NCI-H1048 (cell line): ENCODE measurements at regions not wholly inside any gene's neighbourhood (a gene's known extent, or its start where the extent isn't known, plus 50 kb on each side); places are given as distances from the start of the nearest gene placed in this dataset.

Experiments used
- DNase-seq: peaks from one replicate; lab custom pipeline; 2025; lab: John Stamatoyannopoulos, UW

- no peak for DNase-seq
Measured at GRCh38 chr5:99724732-99725290, 796.0 kb upstream of the CHD1 start.

DNA sequence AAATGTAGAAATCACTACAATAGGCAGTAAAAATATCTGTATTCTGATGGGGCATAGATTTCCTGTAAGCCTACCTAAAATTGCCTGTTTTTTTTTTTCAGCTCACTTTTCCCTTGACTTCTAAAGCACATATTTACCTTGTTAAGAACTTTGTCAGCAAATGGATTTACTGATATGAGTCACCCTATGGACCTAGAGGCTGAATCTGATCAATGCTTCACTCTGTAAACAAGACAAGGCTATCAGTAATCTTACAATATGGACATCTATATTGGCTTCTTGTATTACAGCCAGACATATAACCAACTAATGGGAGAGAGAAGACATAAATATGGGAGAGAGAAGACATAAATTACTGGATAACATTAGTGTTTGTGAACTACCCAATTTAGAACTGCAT is 792.7 kb upstream of the CHD1 start:
- DNase-seq = no peak

GRCh38 chr5:99715921-99716320 is 787.1 kb upstream of the CHD1 start:
- no peak for DNase-seq

DNA sequence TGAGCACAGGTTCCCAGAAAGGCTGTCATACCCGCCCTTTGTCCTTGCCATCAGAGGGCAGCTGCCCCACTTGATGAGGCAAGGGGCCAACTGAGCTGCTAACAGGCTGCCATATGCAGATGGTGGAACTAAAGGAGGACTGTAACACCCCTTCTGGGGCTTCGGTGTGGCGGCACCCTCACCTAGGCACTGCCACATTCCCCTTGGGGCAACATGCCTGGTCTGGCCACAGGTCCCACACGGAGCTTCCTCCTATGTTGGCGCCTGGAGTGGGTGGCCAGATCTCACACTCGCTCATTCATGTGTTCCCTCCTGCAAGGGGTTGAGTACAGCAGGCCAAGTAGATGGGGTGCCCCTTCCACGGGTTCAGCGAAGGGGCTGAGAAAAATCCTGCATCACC is 777.4 kb upstream of the CHD1 start:
- no peak for DNase-seq

GRCh38 chr5:99702565-99702964 is 773.8 kb upstream of the CHD1 start:
- DNase-seq = no peak

- DNase-seq = no peak
Measured at GRCh38 chr5:99694884-99695283, 766.1 kb upstream of the CHD1 start.

GRCh38 chr5:99686538-99686937 is 757.7 kb upstream of the CHD1 start:
- no peak for DNase-seq

DNA sequence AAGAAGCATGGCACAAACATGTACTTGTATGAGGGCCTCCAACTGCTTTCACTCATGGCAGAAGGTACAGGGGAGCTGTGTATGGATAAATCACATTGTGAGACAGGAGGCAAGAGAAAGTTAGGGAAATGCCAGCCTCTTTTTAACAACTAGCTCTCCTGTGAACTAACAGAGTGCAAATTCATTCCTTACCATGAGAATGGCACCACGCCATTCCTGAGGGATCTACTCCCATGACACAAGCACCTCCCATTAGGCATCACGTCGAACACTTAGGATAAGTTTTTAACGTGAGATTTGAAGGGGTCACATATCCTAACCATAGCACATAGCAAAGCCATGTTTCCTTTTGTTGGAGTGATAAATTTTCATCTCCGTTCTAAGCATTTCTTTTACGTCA is 747.2 kb upstream of the CHD1 start:
- DNase-seq = no peak

DNA sequence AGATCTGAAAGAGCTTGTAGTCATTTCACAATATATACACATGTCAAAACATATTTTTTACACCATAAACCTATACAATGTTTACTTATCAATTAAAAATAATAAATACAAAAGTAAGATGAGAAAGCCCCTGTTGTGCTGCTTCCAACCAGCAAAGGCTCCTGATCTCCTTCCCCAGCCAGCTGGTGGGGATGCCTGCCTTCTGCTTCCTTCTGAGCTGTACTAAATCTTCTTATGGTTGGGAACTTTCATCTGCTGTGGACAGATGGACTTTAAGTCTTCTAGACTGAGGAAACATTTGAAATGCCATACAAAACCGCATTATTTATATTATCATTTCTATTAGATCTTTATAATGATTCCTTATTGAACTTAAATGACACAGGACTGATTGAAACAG is 745.3 kb upstream of the CHD1 start:
- DNase-seq = no peak

- no peak for DNase-seq
Measured at GRCh38 chr5:99664972-99665371, 736.2 kb upstream of the CHD1 start.

DNA sequence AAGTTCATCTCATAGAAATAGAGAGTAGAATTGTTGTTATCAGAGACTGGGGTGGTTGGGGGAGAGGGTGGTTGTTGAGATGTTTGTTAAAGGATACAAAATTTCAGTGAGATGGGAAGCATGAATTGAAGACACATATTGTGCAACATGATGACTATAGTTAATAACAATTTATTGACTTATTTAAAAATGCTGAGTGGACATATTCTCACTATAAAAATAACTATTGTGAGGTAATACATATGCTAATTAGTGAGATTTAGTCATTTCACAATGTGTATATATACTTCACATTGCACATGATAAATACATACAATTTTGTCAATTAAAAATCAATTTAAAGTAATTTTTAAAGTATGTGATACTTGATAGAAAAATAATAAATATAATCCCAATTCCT is 722.5 kb upstream of the CHD1 start:
- no peak for DNase-seq

DNA sequence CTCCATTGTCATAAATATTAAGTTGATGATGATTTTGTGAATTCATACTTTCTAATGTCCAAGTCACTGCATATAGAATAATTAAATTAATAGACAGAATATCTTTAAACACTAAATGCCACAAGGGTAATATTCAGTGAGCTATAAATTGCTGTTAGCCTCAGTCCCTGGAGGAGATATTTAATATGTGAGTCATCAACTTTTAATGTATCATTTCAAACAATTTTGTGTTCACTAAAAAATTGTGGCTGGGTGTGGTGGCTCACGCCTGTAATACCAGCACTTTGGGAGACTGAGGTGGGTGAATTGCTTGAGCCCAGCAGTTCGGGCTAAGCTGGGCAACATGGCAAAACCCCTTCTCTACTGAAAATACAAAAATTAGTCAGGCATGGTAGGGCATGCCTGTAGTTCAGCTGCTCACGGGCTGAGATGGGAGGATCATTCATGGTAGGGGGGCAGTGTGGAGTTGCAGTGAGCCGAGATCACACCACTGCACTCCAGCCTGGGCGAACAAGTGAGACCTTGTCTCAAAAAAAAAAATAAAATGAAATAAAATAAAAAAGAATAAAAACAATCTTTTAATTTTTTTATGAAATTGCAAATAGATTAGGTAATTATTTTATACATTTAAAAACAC is 717.3 kb upstream of the CHD1 start:
- no peak for DNase-seq

- DNase-seq = no peak
Measured at GRCh38 chr5:99644822-99645221, 716.0 kb upstream of the CHD1 start.

- DNase-seq = no peak
Measured at GRCh38 chr5:99640646-99641045, 711.8 kb upstream of the CHD1 start.

- no peak for DNase-seq
Measured at GRCh38 chr5:99639905-99640304, 711.1 kb upstream of the CHD1 start.

GRCh38 chr5:99636663-99637062 is 707.9 kb upstream of the CHD1 start:
- DNase-seq = no peak

- no peak for DNase-seq
Measured at GRCh38 chr5:99621772-99622681, 693.2 kb upstream of the CHD1 start.

GRCh38 chr5:99617335-99617734 is 688.5 kb upstream of the CHD1 start:
- no peak for DNase-seq

- DNase-seq = no peak
Measured at GRCh38 chr5:99614888-99615287, 686.1 kb upstream of the CHD1 start.

DNA sequence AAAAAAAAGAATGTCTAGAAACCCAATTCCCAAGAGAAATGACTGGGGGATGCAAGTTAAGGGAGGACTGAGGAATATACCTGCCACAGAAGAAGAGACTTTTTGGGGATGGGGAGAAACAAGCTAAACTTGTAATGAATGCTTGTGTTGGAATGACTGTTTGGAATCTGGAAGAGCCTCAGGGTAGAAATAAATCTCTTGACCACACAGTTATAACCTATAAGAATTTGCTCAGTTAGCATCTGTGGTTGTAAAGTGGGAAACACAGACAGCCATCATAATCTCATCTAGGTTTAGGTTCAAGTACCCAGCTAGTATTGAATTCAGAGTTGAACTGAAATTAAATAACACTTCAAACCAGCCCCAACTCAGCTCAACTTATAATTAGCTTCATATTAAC is 678.3 kb upstream of the CHD1 start:
- no peak for DNase-seq

DNA sequence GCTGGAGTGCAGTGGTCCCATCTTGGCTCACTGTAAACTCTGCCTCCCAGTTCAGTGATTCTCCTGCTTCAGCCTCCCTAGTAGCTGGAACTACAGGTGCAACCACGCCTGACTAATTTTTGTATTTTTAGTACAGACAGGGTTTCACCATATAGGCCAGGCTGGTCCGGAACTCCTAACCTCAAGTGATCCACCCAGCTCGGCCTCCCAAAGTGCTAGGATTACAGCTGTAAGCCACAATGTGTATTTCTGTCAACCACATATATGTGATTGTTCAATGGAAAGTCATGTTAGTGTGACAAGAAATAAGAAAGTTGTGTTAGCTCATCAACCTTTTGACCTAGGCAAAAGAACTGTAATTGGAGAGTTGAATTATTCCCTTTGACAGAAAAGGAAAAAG is 677.1 kb upstream of the CHD1 start:
- DNase-seq = no peak

GRCh38 chr5:99600952-99601351 is 672.1 kb upstream of the CHD1 start:
- no peak for DNase-seq

DNA sequence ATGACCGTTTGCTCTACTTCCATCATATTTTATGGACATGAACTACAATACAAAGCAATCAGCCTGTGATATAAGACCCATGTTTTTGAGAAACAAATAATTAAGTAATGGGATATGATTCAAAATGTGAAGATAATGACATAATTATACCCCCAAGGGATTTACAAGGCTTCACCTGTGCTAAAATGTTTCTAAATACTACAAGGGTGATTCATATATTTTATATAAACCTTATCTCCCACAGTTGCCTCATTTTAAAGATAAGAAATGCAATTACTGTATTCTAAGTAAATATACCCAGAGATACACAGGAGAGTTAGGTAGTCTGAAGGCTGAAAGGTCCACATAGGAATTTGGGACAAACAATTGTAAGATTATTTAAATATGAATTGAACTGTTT is 662.0 kb upstream of the CHD1 start:
- DNase-seq = no peak
